AML-193 (cell line): ENCODE measurements at regions not wholly inside any gene's neighbourhood (a gene's known extent, or its start where the extent isn't known, plus 50 kb on each side); places are given as distances from the start of the nearest gene placed in this dataset.
"Not testable (repeated sequence)": the region's sequence is repeated elsewhere in the genome, so short reads cannot be mapped to it uniquely, and the experiment has no call there.

Source experiments
- DNase-seq, 2 experiments: peaks; one replicate each; lab custom pipeline; 2025; lab: John Stamatoyannopoulos, UW

DNA sequence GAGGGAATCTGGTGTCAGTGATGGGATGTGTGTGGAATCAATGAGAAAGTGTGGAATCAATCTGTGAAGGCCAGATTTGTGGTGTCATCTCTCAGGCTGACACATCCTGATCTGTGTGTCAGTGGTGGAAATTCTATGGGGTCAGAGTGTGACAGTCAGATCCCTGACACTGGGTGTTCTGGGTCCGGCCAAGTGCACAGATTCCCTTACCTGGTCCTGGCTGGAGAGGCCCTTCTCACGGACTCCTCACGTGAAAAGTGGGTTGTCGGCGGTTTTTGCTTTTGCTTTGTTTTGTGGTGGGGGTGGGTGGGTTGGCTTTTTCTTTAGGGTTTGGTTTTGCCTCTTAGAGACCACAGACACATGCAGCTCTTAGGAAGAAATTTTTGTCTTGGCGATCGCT lies 618.0 kb downstream of the KCNJ18 start:
- DNase-seq: not testable (repeated sequence)

GRCh38 chr17:22310717-22311686 lies 618.7 kb downstream of the KCNJ18 start:
- DNase-seq: no peak

- not testable (repeated sequence) for DNase-seq
Observed at GRCh38 chr17:22321001-22321400, 628.7 kb downstream of the KCNJ18 start.

DNA sequence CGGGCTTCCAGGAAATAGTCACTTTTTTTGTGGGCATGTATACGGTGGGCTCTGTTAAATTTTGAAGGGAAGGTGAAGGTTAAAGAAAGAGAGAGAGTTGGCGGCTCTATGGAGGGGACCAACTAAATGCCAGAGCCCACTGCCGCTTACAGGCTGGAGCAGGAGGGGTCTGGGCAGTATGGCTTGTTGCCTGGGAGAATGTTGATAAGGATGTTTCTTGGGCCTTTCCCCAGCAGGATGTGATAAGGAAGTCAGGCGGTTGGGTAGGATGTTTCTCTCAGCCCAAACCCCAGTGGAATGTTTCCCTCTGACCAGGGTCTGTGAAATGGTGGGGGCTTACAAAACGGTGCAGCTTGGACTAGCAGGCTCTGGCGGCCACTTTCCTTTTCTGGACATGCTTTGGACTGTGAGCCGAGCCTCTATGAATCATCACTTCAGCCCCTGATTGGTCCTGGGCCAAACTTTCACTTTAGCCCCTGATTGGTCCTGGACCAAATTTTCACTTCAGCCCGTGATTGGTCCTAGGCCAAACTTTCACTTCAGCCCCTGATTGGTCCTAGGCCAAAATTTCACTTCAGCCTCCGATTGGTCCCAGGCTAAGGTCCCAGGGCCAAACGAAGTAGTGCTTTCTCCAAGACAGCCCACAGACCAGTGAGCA lies 630.7 kb downstream of the KCNJ18 start:
- DNase-seq: not testable (repeated sequence)

DNA sequence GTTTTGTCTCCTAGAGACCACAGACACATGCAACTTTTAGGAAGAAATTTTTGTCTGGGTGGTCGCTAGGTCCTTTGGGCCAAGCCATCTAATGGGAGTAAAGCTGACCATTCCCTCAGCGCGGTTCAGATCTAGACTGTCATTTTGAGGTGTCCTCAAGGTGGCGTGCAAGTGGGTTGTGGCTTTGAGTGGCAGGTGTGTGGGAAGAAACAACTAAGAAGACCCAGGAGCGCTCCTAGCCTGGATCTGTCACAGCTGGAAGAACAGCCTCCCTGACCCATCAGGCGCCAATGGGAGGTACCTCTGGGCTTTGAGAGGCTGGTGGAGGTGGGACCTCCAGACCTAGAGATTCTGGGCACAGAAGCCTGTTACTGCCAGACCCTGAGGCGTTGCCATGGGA lies 645.1 kb downstream of the KCNJ18 start:
- no peak for DNase-seq

DNA sequence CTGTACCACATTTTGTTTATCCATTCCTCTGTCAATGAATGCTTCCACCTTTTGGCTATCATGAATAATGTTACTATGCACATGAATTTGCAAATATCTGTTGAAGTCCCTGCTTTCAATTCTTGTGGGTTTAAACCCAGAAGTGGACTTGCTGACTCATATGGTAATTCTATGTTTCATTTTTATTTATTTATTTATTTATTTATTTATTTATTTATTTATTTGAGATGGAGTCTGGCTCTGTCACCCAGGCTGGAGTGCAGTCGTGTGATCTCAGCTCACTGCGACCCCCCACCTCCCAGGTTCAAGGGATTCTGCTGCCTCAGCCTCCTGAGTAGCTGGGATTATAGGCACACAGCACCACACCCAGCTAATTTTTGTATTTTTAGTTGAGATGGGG lies 664.3 kb downstream of the KCNJ18 start:
- not testable (repeated sequence) for DNase-seq

- DNase-seq: not testable (repeated sequence)
Observed at GRCh38 chr17:22370988-22371387, 678.7 kb downstream of the KCNJ18 start.

DNA sequence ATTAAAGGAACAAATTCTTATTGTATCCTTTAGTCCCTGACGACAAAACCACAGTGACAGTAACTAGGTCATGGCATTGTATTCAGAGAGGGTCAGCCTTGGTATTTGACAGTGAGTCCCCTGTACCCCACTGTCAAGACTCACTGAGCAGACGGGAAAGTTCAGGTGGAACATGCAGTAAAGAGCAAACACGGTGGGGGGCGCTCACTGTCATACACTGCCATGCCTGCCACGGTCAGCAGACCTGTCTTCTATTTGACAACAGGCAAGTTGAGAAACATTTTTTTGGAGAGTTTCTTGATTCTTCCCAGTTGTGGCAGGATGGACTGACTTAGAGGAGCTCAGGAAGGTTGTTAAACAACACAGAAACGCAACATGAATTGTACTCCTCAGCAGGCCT lies 681.6 kb downstream of the KCNJ18 start:
- DNase-seq: no peak

DNA sequence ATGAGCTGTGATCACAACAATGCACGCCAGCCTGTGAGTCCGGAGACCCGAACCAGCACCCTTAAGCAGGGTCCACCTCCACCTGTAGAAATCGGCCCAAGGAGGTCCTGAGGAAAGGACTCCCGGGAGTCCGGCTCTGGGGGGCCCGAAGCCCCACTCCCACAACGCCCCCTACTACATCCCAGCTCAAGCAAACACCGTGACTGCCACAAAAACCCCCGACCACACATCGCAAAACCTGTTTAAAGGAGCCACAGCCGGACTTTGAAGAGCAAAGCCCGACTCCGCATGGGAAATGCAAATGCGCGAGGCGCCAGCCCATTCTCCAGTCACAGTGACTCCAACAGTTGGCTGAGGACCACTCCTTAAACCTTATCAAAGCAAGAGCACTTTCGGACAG lies 682.4 kb downstream of the KCNJ18 start:
- DNase-seq: no peak

DNA sequence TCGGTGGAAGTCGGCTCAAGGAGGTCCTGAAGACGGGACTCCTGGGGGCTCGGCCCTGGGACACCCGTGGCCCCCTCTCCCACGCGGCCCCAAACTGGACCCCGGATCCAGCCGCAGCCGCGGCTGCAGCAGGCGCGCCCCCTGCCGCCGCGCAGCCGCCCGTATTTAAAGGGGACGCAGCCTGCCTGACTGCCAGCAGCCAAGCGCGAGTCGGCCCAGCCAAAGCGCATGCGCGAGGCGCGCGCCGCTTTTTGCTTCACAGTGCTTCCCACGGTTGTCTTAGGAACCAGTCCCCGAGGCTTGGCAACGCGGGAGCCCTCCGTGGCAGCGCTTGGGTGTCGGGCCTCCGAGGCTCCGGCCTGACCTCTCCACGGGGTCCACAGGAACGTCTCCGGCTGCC lies 684.4 kb downstream of the KCNJ18 start:
- DNase-seq: not testable (repeated sequence)

GRCh38 chr17:22378748-22379147 lies 686.4 kb downstream of the KCNJ18 start:
- DNase-seq: not testable (repeated sequence)

GRCh38 chr17:22381589-22381988 lies 689.3 kb downstream of the KCNJ18 start:
- DNase-seq: not testable (repeated sequence)

DNA sequence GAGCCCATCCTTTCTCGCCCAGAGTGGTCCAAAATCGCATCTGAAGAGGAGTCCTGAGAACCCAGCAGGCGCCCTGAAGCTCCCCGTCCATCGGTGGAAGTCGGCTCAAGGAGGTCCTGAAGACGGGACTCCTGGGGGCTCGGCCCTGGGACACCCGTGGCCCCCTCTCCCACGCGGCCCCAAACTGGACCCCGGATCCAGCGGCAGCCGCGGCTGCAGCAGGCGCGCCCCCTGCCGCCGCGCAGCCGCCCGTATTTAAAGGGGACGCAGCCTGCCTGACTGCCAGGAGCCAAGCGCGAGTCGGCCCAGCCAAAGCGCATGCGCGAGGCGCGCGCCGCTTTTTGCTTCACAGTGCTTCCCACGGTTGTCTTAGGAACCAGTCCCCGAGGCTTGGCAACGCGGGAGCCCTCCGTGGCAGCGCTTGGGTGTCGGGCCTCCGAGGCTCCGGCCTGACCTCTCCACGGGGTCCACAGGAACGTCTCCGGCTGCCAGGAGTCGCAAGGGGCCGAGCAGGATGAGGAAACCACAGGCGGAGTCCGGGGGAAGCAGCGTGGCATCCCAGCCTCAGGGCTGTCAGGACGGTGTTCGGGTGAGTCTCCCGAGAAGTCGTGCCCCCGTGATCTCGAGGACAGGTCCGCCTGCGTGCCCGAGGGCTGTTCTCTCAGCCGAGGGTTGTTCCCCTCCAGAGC lies 691.6 kb downstream of the KCNJ18 start:
- not testable (repeated sequence) for DNase-seq

- not testable (repeated sequence) for DNase-seq
Observed at GRCh38 chr17:22384461-22384800, 692.1 kb downstream of the KCNJ18 start.

DNA sequence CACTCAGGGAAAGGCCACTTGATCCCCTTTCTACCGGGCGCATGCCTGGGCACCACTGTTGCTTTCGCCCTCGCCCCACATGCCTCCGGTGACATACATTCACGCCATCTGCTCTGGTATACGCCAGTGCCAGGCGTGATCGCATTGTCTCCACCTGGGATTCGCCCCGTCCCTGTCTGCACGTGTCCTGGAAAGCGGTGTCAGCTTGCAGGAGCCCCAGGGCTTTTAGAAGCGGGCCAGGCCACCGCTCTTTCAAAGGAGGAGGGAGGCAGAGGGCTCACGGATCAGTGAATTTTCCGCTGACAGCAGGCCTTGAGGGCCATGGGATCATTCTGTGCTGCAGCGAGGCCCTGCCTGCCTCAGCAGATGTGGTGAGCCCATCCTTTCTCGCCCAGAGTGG lies 706.1 kb downstream of the KCNJ18 start:
- DNase-seq: not testable (repeated sequence)

DNA sequence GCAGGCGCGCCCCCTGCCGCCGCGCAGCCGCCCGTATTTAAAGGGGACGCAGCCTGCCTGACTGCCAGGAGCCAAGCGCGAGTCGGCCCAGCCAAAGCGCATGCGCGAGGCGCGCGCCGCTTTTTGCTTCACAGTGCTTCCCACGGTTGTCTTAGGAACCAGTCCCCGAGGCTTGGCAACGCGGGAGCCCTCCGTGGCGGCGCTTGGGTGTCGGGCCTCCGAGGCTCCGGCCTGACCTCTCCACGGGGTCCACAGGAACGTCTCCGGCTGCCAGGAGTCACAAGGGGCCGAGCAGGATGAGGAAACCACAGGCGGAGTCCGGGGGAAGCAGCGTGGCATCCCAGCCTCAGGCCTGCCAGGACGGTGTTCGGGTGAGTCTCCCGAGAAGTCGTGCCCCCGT lies 706.7 kb downstream of the KCNJ18 start:
- not testable (repeated sequence) for DNase-seq

GRCh38 chr17:22405080-22405479 lies 712.8 kb downstream of the KCNJ18 start:
- DNase-seq: not testable (repeated sequence)

DNA sequence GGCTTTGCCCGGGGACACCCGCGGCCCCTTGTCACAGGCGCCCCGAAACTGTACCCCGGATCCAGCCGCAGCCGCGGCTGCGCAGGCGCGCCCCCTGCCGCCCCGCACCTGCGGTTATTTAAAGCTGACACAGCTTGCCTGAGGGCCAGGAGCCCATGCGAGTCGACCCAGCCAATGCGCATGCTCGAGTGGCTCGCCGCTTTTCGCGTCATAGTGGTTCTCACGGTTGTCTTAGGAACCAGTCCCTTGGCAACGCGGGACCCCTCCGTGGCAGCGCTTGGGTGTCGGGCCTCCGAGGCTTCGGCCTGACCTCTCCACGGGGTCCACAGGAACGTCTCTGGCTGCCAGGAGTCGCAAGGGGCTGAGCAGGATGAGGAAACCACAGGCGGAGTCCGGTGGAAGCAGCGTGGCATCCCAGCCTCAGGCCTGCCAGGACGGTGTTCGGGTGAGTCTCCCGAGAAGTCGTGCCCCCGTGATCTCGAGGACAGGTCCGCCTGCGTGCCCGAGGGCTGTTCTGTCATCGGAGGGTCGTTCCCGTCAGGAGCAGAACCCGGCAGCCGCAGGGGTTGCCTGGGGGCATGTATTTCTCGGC lies 716.9 kb downstream of the KCNJ18 start:
- no peak for DNase-seq

GRCh38 chr17:22410136-22410535 lies 717.8 kb downstream of the KCNJ18 start:
- no peak for DNase-seq

GRCh38 chr17:22411185-22411784 lies 719.0 kb downstream of the KCNJ18 start:
- DNase-seq: no peak

DNA sequence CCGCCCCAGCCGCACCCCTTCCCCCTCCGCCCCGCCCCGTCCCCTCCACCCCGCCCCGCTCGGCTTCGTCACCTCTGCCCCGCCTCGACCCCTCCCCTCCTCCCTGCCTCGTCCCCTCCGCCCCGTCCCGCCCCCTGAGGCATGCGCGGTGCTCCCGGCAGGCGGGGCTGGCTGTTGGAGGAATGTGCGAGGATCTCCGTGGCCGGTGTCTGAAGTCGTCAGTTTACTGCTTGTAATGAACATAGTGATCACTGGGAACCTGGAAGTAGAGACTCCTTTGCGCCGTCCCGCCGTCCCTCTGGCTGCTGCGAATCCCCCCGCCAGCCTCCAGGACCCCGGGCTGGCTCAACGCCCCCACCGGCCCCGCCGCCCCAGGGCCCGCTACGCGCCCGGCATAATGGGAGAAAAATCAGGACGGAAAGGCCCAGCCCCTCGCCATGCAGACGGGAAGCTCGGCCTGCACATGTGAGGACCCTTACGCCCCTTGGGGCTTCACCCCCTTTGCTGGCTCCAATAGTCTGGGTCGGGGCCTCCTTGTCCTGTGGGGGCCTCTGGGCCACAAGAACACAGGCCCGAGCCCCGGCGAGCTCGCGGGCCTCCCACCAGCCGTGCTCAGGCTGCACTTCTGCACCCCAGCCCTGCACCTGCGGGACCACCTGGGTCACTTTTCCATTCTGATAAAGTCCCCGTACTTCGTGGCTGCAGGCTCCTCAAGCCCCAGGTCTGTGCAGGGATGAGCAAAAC lies 743.1 kb downstream of the KCNJ18 start:
- DNase-seq: no peak
